OCI-LY3 (cell line): ENCODE measurements at regions not wholly inside any gene's neighbourhood (a gene's known extent, or its start where the extent isn't known, plus 50 kb on each side); places are given as distances from the start of the nearest gene placed in this dataset.

Experiments used
- H2AFZ ChIP-seq: fragments of 200-600, 300-600 bp; shearing (Covaris generic); 2 replicates; pipeline ENCODE4 v1.6.0; 2014; ENCODE audit warnings: antibody characterized with exemption, low read depth, low read length
- H3K27ac ChIP-seq: fragments of 200-600, 300-600 bp; sonication (generic); 2 replicates; pipeline ENCODE4 v1.5.1; 2014; ENCODE audit warnings: mild to moderate bottlenecking, low read length, moderate library complexity, mixed read lengths
- H3K27me3 ChIP-seq: fragments of 200-600, 300-600 bp; sonication (generic); 2 replicates; pipeline ENCODE4 v1.6.1; 2014; ENCODE audit warnings: low read depth, low read length, mixed read lengths
- H3K36me3 ChIP-seq: fragments of 200-600, 300-600 bp; sonication (generic); replicated peaks from 2 replicates; pipeline ENCODE3; 2014; ENCODE audit warnings: low read depth, low read length, mixed read lengths
- H3K4me1 ChIP-seq: fragments of 300-600, 200-600 bp; sonication (generic); 2 replicates; pipeline ENCODE4 v1.6.1; 2014; ENCODE audit warnings: low read length, mixed read lengths
- H3K4me2 ChIP-seq: fragments of 200-600, 300-600 bp; sonication (generic); 2 replicates; pipeline ENCODE4 v1.6.1; 2014; ENCODE audit warnings: low read length, mixed read lengths
- H3K4me3 ChIP-seq: fragments of 300-600, 200-600 bp; sonication (generic); 2 replicates; pipeline ENCODE4 v1.5.1; 2014; ENCODE audit warnings: antibody characterized with exemption, mild to moderate bottlenecking, low read length, moderate library complexity
- H3K79me2 ChIP-seq: fragments of 300-600, 200-600 bp; shearing (Covaris generic); 2 replicates; pipeline ENCODE4 v1.6.1; 2014; ENCODE audit warnings: mild to moderate bottlenecking, low read length, mixed read lengths
- H3K9ac ChIP-seq: fragments of 300-600, 200-600 bp; shearing (Covaris generic); 2 replicates; pipeline ENCODE4 v1.6.0; 2014; ENCODE audit warnings: mild to moderate bottlenecking, low read length, moderate library complexity
- H3K9me3 ChIP-seq: fragments of 200-600, 300-600 bp; shearing (Covaris generic); 2 replicates; pipeline ENCODE4 v1.6.1; 2014; ENCODE audit warnings: low read length, mixed read lengths; ENCODE audit not compliant: insufficient read depth
- H4K20me1 ChIP-seq: fragments of 200-600, 300-600 bp; sonication (generic); 2 replicates; pipeline ENCODE4 v1.6.1; 2016; ENCODE audit warnings: low read length, mixed read lengths; ENCODE audit not compliant: insufficient read depth
- EZH2phosphoT487 ChIP-seq: fragments of 200-600 bp; shearing (Covaris generic); IDR thresholded peaks from 2 replicates; pipeline ENCODE4 v1.6.1; 2018; ENCODE audit warnings: antibody characterized with exemption, mixed run types, low read depth
- TF ChIP-seq, protein P1 (sequence below): fragments of 200-600, 300-600 bp; sonication (generic); IDR thresholded peaks from 2 replicates; pipeline ENCODE4 v1.5.1; 2014; ENCODE audit warnings: antibody characterized with exemption, low read length, low read depth

- Histone ChIP-seq H3K4me2 (no peak overlapping the region), H3K27me3 (no peaks in the 10 kb centered on the region), H3K9me3 (no peaks in the 10 kb centered on the region), H3K79me2 (no peaks in the 10 kb centered on the region), H3K27ac (no peak overlapping the region), H3K36me3 (no peaks in the 10 kb centered on the region), H2AFZ (no peak overlapping the region), H4K20me1 (no peaks in the 10 kb centered on the region), H3K4me3 (no peak overlapping the region), H3K4me1 (no peaks in the 10 kb centered on the region), H3K9ac (no peak overlapping the region)
- TF ChIP-seq, protein P1, sequence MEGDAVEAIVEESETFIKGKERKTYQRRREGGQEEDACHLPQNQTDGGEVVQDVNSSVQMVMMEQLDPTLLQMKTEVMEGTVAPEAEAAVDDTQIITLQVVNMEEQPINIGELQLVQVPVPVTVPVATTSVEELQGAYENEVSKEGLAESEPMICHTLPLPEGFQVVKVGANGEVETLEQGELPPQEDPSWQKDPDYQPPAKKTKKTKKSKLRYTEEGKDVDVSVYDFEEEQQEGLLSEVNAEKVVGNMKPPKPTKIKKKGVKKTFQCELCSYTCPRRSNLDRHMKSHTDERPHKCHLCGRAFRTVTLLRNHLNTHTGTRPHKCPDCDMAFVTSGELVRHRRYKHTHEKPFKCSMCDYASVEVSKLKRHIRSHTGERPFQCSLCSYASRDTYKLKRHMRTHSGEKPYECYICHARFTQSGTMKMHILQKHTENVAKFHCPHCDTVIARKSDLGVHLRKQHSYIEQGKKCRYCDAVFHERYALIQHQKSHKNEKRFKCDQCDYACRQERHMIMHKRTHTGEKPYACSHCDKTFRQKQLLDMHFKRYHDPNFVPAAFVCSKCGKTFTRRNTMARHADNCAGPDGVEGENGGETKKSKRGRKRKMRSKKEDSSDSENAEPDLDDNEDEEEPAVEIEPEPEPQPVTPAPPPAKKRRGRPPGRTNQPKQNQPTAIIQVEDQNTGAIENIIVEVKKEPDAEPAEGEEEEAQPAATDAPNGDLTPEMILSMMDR, result no peak
- no peak for TF ChIP-seq EZH2phosphoT487
Measured at GRCh38 chr7:61576-62360, 130.6 kb upstream of the FAM20C start.

DNA sequence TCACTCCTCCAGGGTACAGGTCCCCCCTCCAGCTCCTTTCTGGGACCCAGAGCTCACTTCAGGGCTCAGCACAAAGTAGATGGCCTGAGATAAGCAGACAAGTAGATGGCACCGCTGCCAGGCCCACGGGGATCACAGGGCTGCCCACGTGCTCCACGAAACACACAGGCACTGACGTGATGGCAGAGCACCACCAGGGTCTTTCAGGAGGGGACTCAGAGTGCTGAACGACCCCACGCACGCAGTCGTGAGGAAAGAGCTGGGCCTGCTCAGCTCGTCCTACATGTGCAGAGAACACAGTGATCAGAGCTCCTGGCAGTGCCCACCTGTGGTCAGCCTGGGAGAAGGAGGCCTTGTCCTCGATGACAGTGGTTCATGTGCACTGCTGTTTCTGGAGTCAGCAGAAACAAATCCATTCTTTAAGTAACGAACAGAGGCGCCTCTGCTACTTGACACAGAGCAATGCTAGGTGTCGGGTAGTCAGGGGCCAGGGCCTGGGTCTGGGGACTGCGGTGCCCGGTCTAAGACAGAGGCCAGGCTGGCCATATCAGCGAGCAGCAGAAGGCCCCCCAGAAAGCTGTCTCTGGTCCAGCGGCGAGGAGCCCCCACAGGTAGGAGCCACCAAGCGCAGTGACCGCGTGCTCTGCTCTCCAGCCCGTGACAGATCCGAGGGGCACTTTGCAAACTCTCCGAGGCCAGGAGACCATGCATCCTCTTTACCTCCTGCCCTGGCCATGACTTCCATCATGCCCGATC, 129.8 kb upstream of the FAM20C start:
- no peaks in the 10 kb centered on the region for H3K36me3 ChIP-seq
- no peaks in the 10 kb centered on the region for H4K20me1 ChIP-seq
- no peaks in the 10 kb centered on the region for H3K27me3 ChIP-seq
- no peak overlapping the region for H3K9ac ChIP-seq
- H3K79me2 ChIP-seq, result no peaks in the 10 kb centered on the region
- no peak overlapping the region for H3K4me3 ChIP-seq
- no peak overlapping the region for H2AFZ ChIP-seq
- no peaks in the 10 kb centered on the region for H3K9me3 ChIP-seq
- no peak overlapping the region for H3K27ac ChIP-seq
- H3K4me2 ChIP-seq, result no peak overlapping the region
- H3K4me1 ChIP-seq, result no peaks in the 10 kb centered on the region
- TF ChIP-seq EZH2phosphoT487, result no peak
- TF ChIP-seq, protein P1, result no peak

DNA sequence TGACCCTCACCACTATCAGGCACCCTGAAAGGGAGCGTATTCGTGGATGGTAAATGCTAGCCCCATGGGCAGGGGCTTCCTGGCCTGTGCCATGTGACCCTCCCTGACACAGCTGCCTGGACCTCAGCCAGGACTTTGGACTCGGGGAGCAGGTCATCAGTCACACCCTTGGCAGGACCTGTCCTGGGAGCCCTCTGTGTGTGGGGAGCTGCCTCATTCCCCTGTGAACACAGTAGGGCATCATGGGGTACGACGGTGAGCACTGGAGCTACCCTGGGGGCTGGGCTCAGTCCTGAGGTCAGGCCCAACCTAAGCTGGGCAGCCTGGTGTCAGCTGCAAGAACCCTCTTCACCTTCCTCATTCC, 129.3 kb upstream of the FAM20C start:
- H4K20me1 ChIP-seq, result no peaks in the 10 kb centered on the region
- H3K27ac ChIP-seq, result no peak overlapping the region
- no peaks in the 10 kb centered on the region for H3K36me3 ChIP-seq
- no peaks in the 10 kb centered on the region for H3K4me1 ChIP-seq
- H3K4me3 ChIP-seq, result no peak overlapping the region
- no peaks in the 10 kb centered on the region for H3K27me3 ChIP-seq
- H2AFZ ChIP-seq, result no peak overlapping the region
- TF ChIP-seq EZH2phosphoT487, result no peak
- TF ChIP-seq, protein P1, result no peak
- no peak overlapping the region for H3K9ac ChIP-seq
- no peak overlapping the region for H3K4me2 ChIP-seq
- no peaks in the 10 kb centered on the region for H3K79me2 ChIP-seq
- no peaks in the 10 kb centered on the region for H3K9me3 ChIP-seq

- Histone ChIP-seq H3K4me3 (no peak overlapping the region), H3K79me2 (no peaks in the 10 kb centered on the region), H3K27ac (no peak overlapping the region), H3K4me1 (no peaks in the 10 kb centered on the region), H3K9ac (no peak overlapping the region), H3K9me3 (no peaks in the 10 kb centered on the region), H4K20me1 (no peaks in the 10 kb centered on the region), H3K36me3 (no peaks in the 10 kb centered on the region), H3K27me3 (no peaks in the 10 kb centered on the region), H2AFZ (no peak overlapping the region), H3K4me2 (no peak overlapping the region)
- TF ChIP-seq, protein P1, result no peak
- no peak for TF ChIP-seq EZH2phosphoT487
Measured at GRCh38 chr7:63521-64021, 128.8 kb upstream of the FAM20C start.
